ENCODE measurements at regions not wholly inside any gene's neighbourhood (a gene's known extent, or its start where the extent isn't known, plus 50 kb on each side); places are given as distances from the start of the nearest gene placed in this dataset.

DNA sequence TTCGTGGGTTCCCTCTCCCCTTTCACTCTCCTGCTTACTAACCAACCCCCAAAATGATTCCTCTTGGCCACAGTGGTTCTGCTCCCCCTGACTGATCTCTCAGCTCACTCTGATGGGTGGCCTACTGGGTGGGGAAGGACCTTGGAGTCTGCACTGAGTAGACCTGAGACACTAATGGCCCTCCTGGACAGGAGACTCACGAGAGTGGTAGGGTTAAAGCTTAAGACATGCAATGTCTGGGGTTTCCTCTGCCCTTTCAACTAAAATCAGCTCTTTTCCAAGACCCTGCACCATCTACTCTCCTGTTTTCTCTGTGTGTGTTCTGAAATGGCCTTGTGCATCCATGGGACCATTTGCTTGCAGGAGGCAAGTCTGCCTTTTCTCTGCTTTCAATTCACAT lies 631.4 kb downstream of the ACTR3B start:
- DNase-seq = no peak

DNA sequence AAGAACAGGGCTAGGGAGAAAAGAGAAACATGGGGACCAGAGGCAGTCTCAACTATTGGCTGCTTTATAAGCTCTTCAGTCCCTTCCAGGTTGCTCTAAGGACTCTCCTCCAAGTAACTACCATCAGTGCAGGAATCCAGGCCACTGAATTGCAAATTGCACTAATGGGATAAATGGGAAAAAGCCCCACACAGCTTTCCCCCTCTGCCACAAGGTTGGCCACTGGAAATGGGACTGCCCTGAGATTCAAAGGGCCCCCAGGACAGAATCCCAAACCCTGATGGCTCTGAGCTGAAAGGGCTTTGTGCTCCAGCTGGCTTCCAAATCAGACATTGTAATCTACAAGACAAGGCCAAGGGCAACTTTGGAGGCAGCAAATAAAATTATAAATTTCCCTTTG lies 633.2 kb downstream of the ACTR3B start:
- DNase-seq = no peak

DNA sequence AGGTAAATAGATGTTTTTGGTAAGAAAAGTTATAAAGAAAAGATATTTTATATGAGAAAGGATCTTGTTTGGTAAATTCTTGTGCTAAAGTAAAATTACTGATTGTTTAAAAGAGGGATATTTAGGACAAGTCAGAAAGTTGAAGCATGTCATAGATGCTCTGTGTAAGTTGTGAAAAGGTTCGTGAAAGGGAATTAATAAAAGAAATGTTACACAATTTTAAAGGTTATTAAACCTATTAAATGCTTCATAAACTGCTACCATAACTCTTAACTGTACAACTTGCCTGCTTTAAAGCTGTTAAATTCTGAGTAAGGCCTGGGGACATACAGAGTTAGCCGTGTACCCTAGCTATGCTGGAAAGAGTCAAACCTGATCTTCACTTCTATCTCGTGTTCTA lies 634.1 kb downstream of the ACTR3B start:
- DNase-seq = no peak

DNA sequence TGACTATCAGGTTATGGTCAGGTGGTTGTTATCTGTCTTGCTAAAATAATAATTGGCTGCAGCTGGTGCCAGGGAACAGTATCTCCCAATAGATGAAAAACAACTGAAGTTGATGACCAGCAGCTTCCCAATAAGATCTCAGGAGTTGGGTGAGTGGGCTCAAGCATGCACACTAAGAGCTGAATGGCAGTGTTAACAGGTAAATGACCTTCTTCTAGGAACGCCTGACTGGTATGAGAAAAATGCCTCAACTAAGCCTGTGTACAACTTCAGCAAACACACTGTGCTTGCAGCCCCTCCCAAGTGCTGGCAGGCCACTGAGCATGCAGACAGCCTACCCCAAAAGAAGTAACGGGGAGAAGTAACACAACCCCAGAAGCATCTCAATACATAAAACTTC lies 636.9 kb downstream of the ACTR3B start:
- DNase-seq = no peak

DNA sequence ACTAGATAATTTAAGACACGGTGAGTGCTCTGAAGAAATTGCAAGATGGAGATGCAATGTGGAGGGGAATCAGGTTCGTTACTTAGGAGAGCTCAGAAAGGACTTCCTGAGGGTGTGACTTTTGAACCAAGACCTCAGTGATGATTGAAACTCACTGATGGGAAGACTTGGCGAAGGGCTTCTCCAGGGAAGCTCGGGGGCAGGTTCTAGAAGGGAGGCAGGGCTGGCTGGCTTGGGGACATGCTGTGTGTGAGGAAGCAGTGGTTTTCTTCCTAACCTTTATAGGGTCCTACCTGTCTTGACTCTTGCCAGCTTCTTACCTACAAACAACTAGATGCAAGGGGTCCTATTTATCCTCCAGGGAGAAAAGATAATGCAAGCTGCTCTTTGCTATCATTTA lies 637.9 kb downstream of the ACTR3B start:
- DNase-seq = no peak

DNA sequence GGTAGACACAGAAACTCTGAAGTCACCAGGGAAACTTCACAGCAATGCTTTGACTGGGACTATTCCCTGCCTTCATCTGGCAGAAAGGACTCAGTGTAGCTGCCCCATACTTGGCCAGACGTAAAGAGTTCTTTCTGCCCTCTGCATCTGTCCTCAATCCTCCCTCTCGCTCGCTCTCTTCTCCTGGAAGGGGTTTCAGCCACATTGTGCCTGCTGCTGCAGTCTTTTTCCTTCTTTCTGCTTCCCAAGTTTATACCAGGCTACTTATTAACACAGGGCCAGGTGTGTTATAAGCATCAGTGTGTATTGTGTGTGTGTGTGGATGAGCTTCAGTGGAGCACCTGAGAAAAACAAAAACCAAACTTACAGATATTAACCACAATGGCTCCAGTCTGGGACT lies 638.4 kb downstream of the ACTR3B start:
- no peak for DNase-seq

DNA sequence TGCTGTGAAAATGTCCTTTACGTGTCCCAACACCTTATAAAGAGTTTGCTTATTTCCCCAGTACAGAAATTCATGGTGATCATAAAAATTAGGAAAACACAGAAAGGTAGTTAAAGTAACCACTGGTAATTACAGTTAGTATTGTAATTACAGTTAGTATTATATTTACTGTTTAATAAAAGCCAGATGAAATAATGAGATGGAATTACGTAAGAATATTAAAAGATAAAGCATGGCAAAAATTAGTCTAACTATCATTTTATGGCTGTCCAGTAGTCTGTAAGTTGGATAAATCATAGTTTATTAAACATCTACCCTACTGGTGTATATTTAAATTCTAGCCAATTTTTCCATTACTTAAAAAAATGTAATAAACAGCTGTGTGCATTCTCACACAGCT lies 638.8 kb downstream of the ACTR3B start:
- no peak for DNase-seq

DNA sequence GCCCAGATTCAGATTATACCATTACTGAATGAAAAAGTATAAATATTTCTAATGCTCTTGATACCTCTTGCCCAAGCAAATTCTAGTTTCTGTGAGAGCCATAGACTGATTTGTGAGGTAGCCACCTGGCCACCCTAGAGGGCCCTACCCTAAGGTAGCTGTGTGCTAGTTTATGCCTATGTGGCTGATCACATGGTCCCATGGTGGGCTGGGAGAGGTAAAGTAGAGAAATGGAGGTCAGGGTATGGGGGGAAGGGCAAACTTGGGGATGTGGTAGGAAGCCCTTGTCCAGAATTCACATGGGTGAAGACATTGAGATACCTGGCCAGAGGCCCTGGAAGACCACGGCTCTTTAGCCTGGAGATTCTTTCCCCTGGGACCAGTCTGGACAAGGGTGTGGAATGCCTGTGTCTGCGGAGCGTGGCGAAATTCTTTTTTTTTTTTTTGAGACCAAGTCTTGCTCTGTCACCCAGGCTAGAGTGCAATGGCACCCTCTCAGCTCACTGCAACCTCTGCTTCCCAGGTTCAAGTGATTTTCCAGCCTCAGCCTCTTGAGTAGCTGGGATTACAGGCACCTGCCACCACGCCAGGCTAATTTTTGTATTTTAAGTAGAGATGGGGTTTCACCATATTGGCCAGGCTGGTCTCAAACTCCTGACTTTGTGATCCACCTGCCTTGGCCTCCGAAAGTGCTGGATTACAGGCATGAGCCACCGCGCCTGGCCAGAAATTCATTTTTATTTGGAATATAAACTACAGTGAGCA lies 639.4 kb downstream of the ACTR3B start:
- no peak for DNase-seq

DNA sequence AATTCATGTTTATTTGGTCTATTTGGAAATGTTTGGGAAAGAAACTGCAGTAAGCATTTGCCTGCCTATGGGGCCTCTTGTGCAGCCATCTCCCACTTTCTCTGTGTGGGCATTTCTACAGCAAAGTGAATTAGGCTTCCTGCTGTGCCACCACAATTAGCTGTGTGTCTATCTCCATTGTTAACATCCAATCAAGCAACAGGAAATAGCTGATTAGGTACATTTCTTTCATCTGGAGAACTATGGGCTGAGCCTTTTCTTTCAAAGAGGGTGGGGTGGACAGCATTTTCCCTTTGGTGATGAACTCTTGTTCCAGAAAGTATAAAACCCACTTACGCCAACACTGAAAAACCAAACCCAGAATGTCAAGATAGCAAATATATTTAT lies 640.0 kb downstream of the ACTR3B start:
- DNase-seq = no peak

DNA sequence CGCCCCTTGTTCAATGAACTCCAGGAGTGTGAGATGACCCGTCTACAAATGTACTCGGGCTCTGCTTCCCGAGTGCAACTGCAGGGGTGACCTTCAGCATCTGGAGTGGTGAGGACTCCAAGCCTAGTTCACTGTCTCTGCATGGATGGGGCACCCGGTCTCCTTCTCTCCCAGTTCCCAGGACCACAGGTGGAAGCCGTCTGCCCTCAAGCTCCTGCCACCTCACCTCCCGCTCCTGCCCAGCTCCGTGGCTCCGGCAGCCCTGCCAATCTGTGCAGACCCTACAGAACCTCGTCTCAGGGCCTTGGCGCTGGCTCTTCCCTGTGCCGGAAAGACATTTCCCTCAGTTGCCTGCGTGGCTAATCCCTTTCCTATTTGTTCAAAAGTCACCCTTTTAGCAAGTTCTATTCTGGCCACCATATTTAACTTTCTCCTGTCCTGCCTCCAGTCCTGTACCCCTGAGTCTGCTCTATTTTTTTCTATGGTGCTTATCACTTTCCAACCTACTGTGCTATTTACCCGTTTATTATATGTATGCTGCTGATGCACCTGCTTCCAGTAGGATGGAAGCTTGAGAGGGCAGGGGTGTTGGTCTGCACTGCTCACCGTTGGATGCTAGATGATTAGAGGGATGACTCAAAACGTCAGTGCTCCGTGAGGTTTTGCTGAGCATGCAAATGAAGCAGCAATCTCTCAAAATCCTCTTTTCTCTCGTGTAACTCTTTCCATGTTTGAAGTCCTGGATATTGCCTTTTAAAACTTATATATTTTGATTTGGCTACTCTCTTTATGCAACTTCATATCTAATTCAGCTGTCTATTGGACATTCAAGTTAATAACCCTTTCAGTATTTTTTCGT lies 641.4 kb downstream of the ACTR3B start:
- DNase-seq = no peak

DNA sequence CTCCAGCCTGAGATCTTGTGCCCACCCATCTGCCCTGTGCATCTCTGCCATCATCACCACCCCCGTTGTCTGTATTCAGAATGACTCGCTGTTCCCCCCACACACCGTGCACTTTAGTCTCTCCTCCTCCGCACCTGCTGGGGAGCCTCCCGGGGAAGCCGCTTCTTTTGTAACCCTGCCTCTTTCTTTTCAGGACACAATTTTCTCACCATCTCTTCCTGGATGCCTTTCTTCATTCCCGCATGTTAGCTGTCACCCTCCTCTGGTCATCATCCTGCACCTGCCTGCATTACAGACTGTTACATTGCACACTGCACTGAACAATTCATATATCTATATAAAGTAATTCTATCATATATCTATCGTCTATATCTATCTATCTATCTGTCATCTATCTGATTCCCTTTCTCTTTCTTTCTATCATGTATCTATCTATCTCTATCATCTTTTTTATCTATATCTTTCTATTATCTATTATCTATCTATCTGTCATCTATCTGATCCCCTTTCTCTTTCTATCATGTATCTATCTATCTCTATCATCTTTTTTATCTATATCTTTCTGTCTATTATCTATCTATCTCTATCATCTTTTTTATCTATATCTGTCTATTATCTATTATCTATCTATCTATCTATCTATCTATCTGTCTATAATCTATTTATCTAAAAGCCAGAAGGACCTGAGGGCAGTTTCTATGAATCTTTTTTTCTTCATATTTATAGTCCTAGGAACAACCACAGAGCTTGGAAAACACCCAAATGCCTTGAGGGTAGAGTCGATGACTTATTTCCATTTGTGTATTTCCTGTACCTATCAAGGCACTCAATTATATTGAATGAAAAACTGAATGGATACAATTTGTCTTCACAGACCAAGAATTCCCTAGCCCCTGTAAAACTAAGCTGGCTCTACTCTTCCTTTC lies 642.5 kb downstream of the ACTR3B start:
- DNase-seq = no peak

DNA sequence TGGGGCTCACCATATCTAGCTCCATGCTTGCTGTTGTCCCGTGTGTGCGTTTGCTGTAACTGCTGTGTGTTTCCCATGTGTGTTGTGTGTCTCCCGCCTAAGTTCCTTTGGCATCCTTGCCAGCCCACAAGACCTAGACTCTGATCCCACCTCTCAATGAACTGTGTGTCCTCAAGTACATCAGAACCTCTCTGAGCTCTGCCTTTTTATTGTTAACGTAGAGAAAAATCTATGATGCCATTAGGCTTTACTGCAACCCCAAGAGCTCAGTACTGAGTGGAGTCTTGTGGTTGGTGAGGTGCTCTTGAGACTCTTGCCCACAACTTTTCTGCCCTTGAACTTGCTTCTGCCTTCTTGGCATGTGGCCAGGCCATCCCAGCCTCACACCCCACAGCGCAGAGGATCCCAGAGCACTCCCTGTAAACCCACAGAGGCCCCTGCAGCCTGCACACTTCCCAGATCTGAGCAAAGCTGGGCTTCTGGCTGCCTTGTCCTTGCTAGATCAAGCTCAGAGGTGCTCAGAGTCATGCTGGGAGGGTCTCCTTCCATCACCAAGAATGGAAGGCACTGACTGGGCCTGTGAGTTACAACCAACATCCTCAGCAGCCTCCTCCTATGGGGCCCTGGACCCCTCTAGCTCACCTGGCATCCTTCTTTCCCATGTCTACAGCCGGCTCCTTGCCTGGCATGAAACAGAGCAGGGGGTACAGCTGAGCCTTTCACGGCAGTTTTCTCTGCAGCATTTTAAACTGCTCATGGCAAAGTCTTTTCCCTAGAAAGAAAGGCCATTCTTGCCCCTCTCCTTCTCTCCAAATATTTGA lies 643.4 kb downstream of the ACTR3B start:
- no peak for DNase-seq

DNA sequence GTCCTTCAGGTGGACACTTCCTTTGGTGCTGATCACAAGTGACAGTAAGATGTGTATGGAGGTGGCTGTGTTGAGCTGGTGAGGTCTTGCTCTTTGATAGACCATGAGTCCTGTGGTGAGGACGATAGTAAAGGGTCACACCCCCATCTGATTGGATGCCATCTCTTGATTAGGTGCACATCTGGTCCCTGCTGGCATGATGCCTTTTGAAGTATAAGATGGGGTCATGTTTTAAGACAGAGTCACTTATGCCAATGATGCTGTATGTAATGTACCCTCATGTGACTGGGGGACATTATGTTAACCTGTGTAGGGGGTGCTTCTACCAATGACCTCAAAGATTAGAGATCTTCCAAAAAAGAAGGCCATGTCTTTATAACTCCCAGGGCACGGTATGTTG lies 644.6 kb downstream of the ACTR3B start:
- no peak for DNase-seq

DNA sequence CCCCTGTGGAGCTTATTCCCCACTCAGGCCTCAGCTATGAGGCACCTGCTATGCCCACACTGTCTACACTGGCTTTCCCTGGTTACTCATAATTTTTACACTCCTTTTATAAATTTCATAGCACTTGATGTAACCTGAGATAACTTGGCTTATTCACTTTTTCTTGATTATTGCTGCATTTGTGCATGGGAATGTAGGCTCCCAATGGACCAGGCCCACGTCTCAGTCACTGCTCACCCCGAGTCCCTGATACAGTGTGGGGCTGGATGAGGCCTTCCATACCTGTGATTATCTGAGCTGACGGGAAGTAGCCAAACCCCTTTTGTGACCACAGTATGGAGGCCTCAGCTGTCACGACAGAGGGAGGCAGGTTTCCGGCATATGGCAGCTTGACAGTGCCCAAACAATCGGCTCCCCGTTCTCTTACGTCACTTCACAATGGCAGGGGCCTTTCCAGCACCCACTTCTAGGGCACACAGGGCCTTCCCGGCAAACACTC lies 645.3 kb downstream of the ACTR3B start:
- DNase-seq = no peak

DNA sequence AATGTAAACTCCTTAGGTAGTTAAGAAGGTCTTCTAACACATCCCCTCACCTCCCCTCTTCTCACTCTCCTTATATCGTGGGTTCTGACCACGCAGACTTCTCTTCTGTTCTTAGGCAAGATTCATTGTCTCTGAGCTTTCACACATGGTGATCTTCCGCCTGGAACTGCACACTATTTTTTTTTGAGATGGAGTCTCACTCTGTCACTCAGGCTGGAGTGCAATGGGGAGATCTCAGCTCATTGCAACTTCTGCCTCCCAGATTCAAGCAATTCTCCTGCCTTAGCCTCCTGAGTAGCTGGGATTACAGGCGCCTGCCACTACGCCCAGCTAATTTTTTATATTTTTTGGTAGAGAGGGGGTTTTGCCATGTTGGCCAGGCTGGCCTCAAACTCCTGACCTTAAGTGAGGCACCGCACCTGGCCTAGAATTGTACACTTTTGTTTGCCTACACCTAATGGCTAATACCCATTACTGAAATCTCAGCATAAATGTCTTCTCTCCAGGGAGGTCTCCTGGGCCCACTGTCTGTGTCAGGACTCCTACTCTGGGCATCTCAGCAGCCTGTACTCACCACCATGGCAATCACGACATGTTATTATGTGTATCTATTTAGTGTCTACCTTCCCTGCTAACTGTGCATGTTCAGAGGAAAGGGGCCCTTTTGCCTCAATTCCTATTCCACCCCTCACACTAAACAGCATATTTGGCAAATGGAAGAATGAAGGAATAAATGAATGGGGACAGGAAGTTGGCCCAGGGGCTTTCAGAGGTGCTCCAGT lies 646.3 kb upstream of the DPP6 start:
- DNase-seq = no peak

DNA sequence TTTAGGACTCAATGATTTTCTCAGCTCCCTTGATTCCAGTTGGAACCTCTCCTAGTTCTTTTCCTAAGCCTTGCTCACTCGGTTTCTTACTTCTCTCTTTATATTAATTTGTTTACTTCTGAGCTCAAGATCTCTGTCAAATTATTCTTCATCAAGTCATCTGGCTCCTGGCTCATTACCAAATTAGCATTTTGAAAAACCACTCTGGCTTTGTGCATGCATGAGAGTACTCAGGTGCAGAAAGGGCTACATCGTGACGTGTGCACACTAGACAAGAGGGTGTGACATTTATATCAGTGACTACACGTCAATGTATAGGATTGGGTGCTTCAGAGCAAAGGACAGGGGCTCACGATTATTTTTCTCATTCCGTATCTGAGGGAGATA lies 645.7 kb upstream of the DPP6 start:
- DNase-seq = no peak

DNA sequence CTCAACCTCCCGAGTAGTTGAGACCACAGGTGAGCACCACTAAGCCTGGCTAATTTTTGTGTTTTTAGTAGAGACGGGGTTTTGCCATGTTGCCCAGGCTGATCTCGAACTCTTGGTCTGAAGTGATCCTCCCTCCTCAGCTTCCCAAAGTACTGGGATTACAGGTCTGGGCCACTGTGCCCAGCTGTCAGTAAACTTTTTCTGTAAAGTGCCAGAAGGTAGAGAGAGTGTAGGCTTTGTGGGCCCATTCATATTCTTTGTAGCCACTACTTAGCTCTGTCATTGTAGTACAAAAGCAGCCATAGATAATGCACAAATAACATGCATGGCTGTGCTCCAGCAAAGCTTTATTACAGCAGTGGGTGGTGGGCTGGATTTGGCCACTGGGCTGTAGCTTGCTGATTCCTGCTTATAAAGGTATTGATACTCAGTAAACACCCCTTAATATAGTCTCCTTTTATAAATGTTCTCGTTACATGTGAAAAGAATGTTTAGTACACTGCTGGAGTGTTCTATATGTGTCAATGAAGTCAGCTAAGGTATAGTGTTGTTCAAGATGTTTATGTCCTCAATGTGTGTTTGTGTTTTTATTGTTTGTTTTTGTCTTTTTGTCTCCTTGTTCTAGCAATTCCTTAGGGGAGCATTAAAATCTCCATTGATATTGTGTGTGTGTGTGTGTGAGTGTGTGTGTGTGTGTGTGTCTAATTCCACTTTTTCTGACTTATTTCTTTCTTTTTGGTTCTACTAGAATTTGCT lies 644.7 kb upstream of the DPP6 start:
- no peak for DNase-seq

DNA sequence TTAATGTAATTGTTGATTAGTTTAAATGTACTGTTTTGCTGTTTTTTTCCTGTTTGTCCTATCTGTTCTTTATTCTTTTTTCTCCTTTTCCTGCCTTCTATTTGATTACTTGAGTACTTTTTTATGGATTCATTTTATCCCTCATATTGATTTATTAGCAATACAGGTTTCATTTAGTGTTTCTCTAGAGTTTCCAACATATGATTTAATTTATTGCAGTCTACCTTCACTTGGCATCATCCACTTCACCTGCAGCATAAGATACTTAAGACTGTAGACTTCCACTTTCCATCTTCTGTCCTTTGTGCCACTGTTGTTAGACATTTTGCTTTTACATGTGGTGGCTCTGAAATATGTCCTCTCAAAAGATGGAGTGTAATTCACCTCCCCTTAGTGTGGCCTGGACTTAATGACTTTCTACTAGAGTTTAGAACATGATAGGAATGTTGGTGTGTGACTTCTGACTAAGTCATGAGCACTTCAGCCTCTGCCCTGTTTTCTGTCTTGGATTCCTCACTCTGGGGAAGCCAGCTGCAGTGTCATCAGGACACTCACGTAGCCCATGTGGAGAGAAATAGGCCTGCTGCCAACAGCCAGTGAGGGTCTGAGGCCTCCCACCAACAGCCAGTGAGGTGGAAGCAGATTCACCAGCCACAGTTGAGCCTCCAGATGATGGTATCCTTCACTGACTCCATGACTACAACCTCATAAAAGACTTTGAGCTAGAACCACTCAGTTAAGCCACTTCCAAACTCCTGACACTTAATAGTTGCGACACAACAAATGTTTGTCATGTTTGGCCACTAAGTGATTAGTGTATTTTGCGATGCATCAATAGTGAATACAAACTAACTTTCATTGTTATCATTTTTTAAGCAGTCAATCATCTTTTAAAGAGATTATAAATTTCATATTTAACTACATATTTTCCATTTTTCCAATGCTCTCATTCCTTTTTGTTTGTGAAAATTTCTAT lies 643.5 kb upstream of the DPP6 start:
- no peak for DNase-seq

All from right forelimb (tissue), 1 donor.